ENCODE measurements at regions not wholly inside any gene's neighbourhood (a gene's known extent, or its start where the extent isn't known, plus 50 kb on each side); places are given as distances from the start of the nearest gene placed in this dataset.
A peak's percentile ranks its signal among the peaks of the same experiment; 100 is the strongest.

DNA sequence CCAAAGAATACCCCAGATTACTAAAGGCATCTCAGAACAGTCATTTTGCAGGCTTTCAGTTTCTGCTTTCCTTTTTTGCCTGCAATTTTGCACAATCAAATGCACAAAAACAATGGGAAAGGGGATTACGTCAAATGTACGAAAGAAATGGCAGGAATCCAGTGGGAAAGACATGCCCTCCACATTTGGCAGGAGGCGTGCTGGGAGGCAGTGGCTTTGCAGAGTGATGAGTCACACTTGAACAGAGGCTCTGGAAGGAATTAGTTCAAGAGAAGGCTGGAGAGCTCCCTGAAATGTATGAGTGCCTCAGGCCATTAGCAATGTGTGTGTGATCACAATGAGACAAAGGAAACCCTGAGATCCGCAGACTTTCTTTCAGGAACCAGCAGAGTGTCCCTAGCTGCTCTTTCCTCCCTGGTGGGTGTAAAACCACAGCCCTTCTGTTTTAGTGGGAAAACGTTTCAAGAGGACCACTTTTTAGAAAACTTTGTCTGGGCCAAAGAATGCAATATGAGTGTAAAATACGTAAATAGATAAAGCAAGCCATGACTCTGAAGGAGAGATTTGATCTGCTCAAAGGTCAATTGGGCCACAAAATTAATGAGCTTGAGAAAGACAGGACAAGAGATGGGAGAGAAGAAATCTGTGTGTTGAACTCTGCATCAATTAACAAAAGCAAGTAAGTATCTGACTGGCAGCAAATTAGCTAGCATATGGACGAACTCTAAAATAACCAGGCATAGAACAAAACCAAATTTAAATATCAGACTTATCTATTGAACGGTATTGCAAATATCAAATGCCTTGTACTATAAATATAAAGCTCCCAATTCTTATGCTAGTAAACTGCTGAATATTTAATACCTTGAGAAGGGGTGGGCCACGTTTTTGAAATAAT lies 155.4 kb upstream of the PDE3A start:
- peak; percentile 98 for DNase-seq (ENCODE audit: low read depth, low spot score)
- POLR2A ChIA-PET = interaction anchor here (0.6 to 0.9 kb wide), 2 partner anchors 267 to 878 kb away, joined by 3 to 4 read pairs; no protein-coding TSS in a partner anchor
- TF ChIP-seq, protein P1, sequence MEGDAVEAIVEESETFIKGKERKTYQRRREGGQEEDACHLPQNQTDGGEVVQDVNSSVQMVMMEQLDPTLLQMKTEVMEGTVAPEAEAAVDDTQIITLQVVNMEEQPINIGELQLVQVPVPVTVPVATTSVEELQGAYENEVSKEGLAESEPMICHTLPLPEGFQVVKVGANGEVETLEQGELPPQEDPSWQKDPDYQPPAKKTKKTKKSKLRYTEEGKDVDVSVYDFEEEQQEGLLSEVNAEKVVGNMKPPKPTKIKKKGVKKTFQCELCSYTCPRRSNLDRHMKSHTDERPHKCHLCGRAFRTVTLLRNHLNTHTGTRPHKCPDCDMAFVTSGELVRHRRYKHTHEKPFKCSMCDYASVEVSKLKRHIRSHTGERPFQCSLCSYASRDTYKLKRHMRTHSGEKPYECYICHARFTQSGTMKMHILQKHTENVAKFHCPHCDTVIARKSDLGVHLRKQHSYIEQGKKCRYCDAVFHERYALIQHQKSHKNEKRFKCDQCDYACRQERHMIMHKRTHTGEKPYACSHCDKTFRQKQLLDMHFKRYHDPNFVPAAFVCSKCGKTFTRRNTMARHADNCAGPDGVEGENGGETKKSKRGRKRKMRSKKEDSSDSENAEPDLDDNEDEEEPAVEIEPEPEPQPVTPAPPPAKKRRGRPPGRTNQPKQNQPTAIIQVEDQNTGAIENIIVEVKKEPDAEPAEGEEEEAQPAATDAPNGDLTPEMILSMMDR (IDR thresholded peaks at IDR 0.05; ENCODE audit: insufficient read depth, low read length, missing control alignments) = no peak
- peak overlapping the region; percentile 19 for H3K4me3 ChIP-seq (ENCODE audit: low read depth, low read length)
- CTCF ChIA-PET = interaction anchor here (0.5 to 1.5 kb wide), 4 partner anchors 9 to 607 kb away, joined by 3 to 7 read pairs (median 4); no protein-coding TSS in a partner anchor

DNA sequence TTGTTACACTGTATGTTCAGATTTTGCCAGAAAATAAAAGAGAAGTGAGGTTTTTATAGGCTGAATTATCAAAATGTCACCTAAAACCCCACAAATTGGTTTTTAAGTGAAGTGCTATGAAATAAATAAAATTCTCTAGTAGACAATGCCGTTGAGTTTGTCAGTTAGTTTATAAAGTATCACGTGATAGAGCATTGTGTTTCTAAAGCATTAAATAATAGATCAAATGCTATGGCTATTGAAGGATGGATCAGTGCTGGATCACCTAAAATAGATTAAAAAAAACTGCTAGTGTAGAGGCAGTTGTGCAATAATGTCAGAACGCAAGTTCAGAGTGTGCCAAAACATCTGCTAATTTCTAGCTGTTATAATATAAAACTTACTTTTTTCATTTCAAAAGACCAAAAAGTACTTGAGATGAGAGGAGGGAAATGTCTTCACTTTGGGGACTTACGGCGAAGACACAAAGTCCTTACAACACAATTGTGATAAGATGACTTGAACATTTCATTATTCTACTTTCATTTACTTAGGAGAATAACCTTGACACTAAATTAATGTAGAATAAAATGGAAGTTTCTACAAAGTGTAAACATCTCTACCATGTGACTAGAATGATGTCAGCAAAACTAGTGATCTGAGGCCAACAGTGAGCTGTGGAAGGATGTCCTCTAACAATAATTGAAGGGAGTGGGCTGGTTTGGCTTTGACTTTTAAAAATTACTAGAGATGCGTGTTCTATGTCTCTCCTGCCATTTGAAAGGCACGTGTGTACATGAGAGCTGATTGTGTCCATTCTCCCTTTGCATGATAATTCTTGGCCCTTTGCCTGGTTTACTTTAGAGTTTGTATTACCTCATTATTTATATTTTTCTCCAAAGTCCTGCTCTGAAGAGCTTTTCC lies 154.4 kb upstream of the PDE3A start:
- TF ChIP-seq, protein P1 (IDR thresholded peaks at IDR 0.05; ENCODE audit: insufficient read depth, low read length, missing control alignments) = no peak
- CTCF ChIA-PET = interaction anchor here (0.6 to 2.1 kb wide), 5 partner anchors 19 to 475 kb away, joined by 3 to 7 read pairs (median 5); no protein-coding TSS in a partner anchor
- no peak for DNase-seq (ENCODE audit: low read depth, low spot score)
- POLR2A ChIA-PET = no interaction called here
- H3K4me3 ChIP-seq (ENCODE audit: low read depth, low read length) = no peak overlapping the region

DNA sequence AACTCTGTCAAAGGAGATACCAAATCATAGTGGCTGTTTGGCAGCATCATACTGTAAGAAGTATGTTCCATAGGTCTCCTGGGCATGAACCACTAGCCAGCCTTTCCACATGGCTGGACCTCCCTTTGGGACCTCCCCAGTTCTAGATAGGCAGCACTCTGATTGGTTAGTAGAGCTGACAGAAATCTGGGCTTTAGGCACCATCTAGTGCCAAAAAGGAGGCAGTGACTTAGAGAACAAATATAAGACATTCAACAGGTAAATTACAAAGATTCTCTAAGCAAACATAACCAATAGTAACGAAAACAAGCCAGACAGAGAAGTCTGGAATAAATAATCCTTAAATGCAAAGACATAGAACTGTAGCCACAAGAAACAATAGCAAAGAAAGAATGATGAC lies 148.0 kb upstream of the PDE3A start:
- H3K4me3 ChIP-seq (ENCODE audit: low read depth, low read length) = no peak overlapping the region
- ChIA-PET CTCF (interaction anchor here (0.6 to 3.0 kb wide), 8 partner anchors 9 to 481 kb away, joined by 3 to 11 read pairs (median 4); no protein-coding TSS in a partner anchor), POLR2A (no interaction called here)
- no peak for DNase-seq (ENCODE audit: low read depth, low spot score)
- TF ChIP-seq, protein P1 (IDR thresholded peaks at IDR 0.05; ENCODE audit: insufficient read depth, low read length, missing control alignments) = peak; percentile 2

DNA sequence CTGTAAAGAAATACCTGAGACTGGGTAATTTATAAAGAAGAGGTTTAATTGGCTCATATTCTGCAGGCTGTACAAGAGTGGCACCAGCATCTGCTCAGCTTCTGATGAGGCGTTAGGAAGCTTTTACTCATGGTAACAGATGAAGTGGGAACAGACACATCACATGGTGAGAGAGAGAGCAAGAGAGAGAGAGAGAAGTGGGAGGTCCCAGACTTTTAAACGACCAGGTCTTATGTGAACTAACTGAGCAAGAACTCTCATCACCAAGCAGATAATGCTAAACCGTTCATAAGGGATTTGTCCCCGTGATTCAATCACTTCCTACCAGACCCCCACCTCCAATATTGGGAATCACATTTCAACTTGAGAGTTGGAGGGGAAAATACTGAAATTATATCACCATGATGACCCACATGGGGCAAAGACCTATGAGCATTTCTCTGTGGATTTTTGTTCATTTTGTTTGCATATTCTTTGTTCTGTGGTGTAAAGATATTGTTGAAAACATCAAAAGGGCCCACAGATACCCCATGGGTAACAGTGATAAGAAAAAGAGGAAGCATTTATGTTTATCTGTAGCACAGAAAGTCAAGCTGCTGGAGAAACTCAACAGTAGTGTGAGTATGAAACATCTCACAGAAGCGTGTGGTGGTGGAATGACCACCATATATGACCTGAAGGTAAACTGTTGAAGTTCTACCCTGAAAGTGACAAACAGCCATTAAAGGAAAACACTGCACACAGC lies 135.2 kb upstream of the PDE3A start:
- H3K4me3 ChIP-seq (ENCODE audit: low read depth, low read length) = no peak overlapping the region
- DNase-seq (ENCODE audit: low read depth, low spot score) = no peak
- ChIA-PET POLR2A (no interaction called here), CTCF (no interaction called here)
- TF ChIP-seq, protein P1 (IDR thresholded peaks at IDR 0.05; ENCODE audit: insufficient read depth, low read length, missing control alignments) = no peak

DNA sequence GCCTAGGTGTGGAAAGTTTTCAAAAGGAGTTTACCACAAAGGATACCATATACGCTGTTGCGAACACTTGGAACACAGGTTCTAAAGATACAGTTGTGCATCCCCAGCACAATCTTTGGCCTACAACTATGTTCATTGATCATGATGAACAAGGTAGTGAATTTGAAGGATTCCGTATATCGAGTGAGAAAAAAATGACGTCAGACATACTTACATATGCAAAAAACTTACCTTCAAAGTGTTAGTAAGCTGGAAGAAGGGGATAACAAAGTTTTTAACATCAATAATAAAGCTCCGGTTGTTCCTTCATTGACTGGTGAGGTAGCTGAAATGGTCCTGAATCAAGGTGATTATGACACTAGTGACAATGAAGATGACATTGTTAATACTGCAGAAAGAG lies 133.9 kb upstream of the PDE3A start:
- POLR2A ChIA-PET = no interaction called here
- no peak overlapping the region for H3K4me3 ChIP-seq (ENCODE audit: low read depth, low read length)
- TF ChIP-seq, protein P1 (IDR thresholded peaks at IDR 0.05; ENCODE audit: insufficient read depth, low read length, missing control alignments) = no peak
- no peak for DNase-seq (ENCODE audit: low read depth, low spot score)
- CTCF ChIA-PET = no interaction called here
